NCI-H82 (cell line): ENCODE measurements at regions not wholly inside any gene's neighbourhood (a gene's known extent, or its start where the extent isn't known, plus 50 kb on each side); places are given as distances from the start of the nearest gene placed in this dataset.
"Not testable (repeated sequence)": the region's sequence is repeated elsewhere in the genome, so short reads cannot be mapped to it uniquely, and the experiment has no call there.

Experiments
- DNase-seq: peaks from one replicate; lab custom pipeline; 2025; lab: John Stamatoyannopoulos, UW

DNA sequence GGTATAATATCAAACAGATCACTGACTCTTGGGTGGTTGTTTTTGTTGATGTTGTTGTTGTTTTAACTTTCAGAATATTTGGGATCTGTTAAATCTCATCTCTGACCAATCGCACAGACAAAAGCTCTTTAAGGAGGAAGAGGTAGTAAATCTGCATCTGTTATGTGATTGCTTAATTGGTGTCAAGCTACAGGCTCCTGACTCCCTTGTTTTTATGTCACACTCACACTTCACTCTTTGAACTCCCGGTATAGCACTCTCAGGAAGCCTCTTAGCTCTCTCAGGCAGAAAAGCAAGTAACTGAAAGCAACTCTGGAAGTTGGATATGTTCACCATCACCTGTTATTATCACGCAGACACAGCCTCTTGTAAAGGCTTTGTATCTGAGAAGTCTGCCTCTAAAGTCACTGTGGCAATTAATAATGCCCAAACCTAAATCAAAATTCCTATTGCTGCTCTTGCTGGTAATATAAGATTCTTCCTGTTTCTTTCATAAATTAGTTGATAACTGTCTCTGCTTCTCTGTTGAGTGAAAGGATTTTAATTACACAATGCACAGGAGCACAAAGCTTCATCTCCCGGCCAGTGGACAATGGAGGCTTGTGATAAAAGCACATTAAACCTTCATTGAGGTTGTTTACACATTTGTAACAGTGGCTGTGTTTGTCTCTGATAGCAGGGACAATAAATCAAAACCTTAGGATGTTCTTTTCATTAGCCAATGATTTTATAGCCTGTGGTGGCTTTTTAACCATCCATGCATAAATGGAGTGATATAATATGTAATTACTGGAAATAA is 576.7 kb downstream of the MFSD1 start:
- peak; percentile 42 for DNase-seq

DNA sequence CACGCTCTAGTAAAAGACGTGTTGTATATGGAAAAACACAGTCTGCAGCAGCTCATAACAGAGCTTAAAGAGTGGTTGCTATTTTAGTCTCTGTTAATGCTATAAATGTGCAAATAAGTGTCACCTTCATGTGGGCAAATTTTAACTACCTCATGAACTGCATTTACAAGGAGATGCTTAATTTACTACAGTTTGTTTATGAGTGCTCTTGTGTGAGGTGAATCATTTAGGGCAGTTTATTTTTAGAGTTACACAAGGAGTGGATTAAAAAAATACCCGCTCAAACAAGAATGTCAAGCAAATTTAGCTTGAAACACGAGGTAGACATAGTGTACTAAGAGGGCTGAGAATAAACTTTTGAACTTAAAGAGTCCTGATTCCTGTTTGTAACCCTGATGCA is 579.0 kb downstream of the MFSD1 start:
- no peak for DNase-seq

DNA sequence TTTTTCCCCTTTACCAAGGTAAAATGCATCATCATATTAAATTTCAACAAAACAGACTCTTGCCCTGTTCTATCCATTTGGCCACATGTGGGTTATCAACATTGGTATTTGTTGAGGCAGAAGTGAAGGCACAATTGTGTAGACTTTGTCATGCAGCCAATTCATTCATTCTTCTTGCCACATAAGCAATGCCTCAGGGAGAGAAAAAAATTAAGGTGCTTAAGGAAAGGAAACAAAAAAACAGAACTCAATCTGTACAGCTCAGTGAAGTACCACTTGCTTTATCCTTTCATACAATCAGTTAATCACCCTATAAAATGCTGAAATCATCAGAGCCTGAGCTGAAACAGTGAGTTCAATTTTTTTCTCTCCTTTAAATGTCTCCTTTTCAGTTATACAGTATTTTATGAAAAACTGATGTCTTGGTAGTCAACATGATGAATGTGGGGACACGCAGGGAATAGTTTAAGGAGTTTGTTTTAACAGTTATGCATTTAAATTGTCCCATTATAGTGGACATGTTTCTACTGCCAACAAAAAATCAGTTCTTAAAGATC is 588.9 kb downstream of the MFSD1 start:
- no peak for DNase-seq

- DNase-seq: not testable (repeated sequence)
These were observed 591.0 kb upstream of the IL12A start for GRCh38 chr3:159397683-159398082.

- DNase-seq: no peak
These were observed 587.6 kb upstream of the IL12A start for GRCh38 chr3:159401069-159401468.

DNA sequence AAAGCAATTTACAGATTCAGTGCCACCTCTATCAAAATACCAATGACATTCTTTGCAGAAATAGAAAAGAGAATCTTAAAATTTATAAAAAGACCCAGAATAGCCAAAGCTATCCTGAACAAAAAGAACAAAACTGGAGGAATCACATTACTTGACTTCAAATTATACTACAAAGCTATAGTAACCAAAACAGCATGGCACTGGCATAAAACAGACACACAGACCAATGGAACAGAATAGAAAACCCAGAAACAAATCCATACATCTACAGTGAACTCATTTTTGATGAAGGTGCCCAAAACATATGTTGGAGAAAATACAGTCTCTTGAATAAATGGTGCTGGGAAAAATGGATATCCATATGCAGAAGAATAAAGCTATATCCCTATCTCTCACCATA is 578.9 kb upstream of the IL12A start:
- DNase-seq: not testable (repeated sequence)

DNA sequence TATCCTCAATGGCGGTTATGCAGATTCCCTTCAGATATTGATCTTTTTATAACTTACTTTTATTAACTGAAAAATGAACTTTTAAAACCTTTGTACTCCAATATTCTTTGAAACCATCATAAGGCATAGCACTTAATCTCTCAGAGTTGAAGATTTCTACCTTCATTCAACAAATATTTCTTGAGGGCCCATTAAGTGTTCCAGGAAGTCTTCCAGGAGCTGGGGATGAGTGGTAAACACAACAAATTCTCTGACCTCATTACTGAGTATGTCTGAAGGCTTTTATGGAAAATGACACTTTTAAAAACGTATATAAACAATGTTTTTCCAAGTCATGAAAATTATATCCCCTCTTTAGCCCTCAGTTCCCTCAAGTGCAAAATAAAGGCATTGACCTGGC is 575.3 kb upstream of the IL12A start:
- DNase-seq: no peak

DNA sequence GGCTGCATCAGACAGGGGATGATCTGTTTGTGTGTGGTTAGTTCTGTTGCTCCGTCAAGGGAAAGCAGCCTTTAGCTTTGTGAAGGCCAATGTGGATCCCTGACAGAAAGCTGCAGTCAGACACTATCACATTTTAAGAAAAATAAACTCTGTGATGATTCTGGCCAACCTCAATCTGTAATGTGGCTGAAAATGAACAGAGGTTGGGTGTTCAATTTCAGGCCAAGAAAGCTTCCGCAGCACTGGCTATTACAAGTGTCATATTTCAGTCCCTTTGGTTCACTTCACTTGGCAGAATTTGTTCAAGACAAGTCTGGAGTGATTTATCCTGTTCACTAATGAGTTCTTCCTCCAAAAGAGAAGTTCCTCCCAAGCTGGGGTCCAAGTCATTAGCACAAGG is 571.8 kb upstream of the IL12A start:
- no peak for DNase-seq

GRCh38 chr3:159417761-159418160 is 570.9 kb upstream of the IL12A start:
- DNase-seq: no peak

- DNase-seq: no peak
These were observed 569.8 kb upstream of the IL12A start for GRCh38 chr3:159418571-159419526.

DNA sequence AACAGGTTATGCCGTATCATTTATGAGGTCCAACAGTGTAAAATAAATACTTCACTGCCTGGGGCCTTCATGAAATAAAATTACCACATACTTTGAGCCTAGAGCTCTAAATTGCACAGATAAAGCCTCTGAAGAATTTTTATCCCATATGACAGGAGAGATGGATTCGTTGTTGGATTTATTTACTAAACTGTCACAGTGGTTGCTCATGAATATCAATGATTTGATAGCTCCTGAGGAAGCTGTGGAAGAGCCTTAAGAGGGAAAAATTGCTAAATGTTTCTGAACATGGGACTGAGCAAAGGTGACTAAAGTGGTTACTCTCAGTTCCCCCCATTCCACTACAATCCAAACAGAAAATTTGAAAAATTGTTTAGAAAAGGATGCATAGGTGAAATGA is 558.9 kb upstream of the IL12A start:
- DNase-seq: no peak

GRCh38 chr3:159432682-159433340 is 555.8 kb upstream of the IL12A start:
- DNase-seq: no peak

DNA sequence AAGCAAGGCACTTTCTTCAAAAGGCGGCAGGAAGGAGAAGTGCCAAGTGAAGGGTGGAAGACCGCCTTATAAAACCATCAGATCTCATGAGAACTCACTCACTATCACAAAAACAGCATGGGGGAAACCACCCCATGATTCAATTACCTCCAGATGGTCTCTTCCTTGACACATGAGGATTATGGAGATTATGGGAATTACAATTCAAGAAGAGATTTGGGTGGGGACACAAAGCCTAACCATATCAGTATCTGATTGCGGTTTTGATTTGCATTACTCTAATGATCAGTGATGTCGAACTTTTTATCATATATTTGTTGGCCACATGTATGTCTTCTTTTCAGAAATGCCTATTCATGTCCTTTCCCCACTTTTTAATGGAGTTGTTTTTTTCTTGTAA is 549.3 kb upstream of the IL12A start:
- peak; percentile 70 for DNase-seq

- DNase-seq: no peak
These were observed 547.4 kb upstream of the IL12A start for GRCh38 chr3:159441279-159441678.

- no peak for DNase-seq
These were observed 545.4 kb upstream of the IL12A start for GRCh38 chr3:159443266-159443665.

- no peak for DNase-seq
These were observed 540.8 kb upstream of the IL12A start for GRCh38 chr3:159447841-159448240.

DNA sequence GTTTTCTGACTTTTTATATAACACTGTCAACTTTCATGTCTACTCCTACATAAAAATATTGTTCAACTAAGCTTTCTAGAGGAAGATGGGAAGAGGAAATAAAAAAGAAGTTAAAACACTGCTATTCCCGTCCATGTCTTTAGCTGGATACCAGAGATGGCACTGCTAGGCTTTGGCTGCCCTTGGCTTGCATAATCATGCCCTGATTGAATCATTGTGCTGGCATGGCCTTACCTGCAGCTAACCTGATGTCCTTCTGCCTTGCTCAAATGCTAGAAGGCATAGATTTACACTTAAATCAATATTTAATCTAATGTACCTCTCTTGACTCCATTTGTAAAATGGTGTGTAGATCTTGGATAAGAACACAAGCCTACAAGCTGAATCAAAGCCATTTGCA is 539.7 kb upstream of the IL12A start:
- DNase-seq: no peak

- DNase-seq: no peak
These were observed 537.6 kb upstream of the IL12A start for GRCh38 chr3:159451067-159451466.

DNA sequence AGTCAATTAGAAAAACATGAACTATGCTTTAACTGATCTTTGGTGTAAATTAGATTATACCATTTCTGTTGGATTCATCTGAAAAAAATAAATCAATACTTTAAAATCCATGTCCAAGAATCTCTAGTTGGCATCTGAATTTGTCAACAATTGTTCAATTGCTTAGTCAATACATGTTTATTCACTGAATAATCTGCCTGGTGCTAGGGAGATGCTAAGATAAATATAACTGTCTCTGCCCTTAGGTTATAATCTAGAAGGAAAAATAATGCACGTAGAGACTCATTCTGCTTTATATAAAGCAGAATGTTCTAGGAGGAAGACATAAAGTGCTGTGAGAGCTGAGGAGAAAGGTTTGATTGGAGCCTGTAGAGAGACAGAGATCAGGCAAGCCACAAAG is 537.2 kb upstream of the IL12A start:
- no peak for DNase-seq

DNA sequence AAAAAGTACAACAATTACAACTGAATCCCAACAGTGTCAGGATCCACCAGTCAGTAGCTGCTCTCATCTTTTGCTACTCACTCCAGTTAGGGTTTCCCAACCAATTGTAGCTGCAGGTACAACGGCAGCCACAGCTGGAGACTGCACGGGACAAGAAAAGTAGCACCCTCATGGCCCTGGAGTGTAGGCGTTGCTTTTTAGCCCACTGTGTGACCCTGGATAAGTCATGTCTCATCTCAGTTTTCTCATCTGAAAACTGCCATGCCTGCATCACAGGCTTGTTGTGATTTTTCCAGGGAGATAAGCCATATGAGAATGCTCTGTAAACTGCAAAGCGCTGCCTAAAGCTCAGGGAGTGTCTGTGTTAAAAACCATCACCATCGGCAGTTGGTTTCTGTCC is 535.6 kb upstream of the IL12A start:
- DNase-seq: no peak

GRCh38 chr3:159453945-159454344 is 534.7 kb upstream of the IL12A start:
- DNase-seq: no peak

DNA sequence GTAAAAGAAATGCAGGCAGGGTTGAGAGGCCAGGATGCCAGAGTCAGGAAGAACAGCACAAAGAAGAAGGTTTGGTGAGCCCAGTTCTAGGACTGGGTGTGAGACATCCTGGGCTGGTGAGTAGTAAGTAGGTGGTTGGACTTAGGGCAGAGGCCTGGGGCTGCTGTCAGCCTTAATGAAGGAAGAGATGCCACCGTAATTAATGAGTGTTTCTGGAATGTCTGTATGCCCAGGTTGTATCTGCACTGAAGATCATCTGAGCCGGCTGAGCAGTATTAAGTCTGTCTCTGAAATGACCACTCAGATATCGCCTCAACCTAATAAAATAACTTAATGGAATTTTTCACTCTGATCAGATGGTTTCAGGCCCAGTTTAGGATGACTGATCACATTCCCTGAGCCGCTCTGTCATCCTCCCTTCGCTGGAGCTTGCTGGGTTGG is 532.9 kb upstream of the IL12A start:
- DNase-seq: no peak
